GM23338 (cell line): ENCODE measurements at regions not wholly inside any gene's neighbourhood (a gene's known extent, or its start where the extent isn't known, plus 50 kb on each side); places are given as distances from the start of the nearest gene placed in this dataset.

ENCODE experiments used
- ATAC-seq: fragments of 200-7000 bp; cut with Tn5 transposase; 3 replicates; pipeline ENCODE4 v1.9.1; 2020
- DNase-seq: peaks from one replicate; pipeline ENCODE4 v3.0.0-alpha.2; 2015; ENCODE audit warnings: low spot score
- H2AFZ ChIP-seq: fragments of 200-600 bp; sonication (generic); 2 replicates; pipeline ENCODE4 v1.8.0; 2016; ENCODE audit warnings: antibody characterized with exemption, mild to moderate bottlenecking, moderate library complexity
- H3F3A ChIP-seq: fragments of 200-600 bp; sonication (generic); replicated peaks from 2 replicates; pipeline ENCODE4 v1.8.0; 2017; ENCODE audit warnings: antibody characterized with exemption, mixed run types, low read depth
- H3K27ac ChIP-seq: fragments of 200-600 bp; sonication (generic); 2 replicates; pipeline ENCODE4 v1.6.1; 2016; ENCODE audit warnings: low read depth
- H3K27me3 ChIP-seq: fragments of 200-600 bp; sonication (generic); 2 replicates; pipeline ENCODE4 v1.8.0; 2016; ENCODE audit warnings: mild to moderate bottlenecking, mixed run types, moderate library complexity; ENCODE audit not compliant: insufficient read depth
- H3K36me3 ChIP-seq: fragments of 200-600 bp; sonication (generic); 2 replicates; pipeline ENCODE4 v1.8.0; 2016; ENCODE audit warnings: mild to moderate bottlenecking; ENCODE audit not compliant: insufficient read depth
- H3K4me1 ChIP-seq: fragments of 200-600 bp; sonication (generic); 2 replicates; pipeline ENCODE4 v1.8.0; 2016; ENCODE audit warnings: mild to moderate bottlenecking, moderate library complexity; ENCODE audit not compliant: insufficient read depth
- H3K4me2 ChIP-seq: fragments of 200-600 bp; sonication (generic); 2 replicates; pipeline ENCODE4 v1.7.1; 2017; ENCODE audit warnings: mixed run types
- H3K4me3 ChIP-seq: fragments of 200-600 bp; sonication (generic); 2 replicates; pipeline ENCODE4 v1.6.1; 2016; ENCODE audit warnings: mixed run types
- H3K79me2 ChIP-seq: fragments of 200-600 bp; sonication (generic); replicated peaks from 2 replicates; pipeline ENCODE4 v1.8.0; 2017; ENCODE audit warnings: mild to moderate bottlenecking; ENCODE audit not compliant: insufficient read depth
- H3K9me2 ChIP-seq: fragments of 200-600 bp; sonication (generic); 2 replicates; pipeline ENCODE4 v1.8.0; 2017; ENCODE audit not compliant: insufficient read depth
- H4K20me1 ChIP-seq: fragments of 200-600 bp; sonication (generic); replicated peaks from 2 replicates; pipeline ENCODE4 v1.8.0; 2017; ENCODE audit warnings: mild to moderate bottlenecking; ENCODE audit not compliant: insufficient read depth
- H3K27ac Mint-ChIP-seq: 2 replicates; pipeline ENCODE4 v1.8.0; 2020; ENCODE audit warnings: inconsistent platforms, mild to moderate bottlenecking, moderate library complexity, mixed read lengths
- H3K27me3 Mint-ChIP-seq: 3 replicates; pipeline ENCODE4 v1.8.0; 2022; ENCODE audit warnings: low read depth, mild to moderate bottlenecking, moderate library complexity, mixed read lengths, inconsistent platforms; ENCODE audit not compliant: insufficient read depth, poor library complexity
- H3K36me3 Mint-ChIP-seq: 3 replicates; pipeline ENCODE4 v1.8.0; 2021; ENCODE audit warnings: low read depth, mild to moderate bottlenecking, inconsistent platforms, moderate library complexity, mixed read lengths
- H3K4me1 Mint-ChIP-seq: 3 replicates; pipeline ENCODE4 v1.8.0; 2020; ENCODE audit warnings: mild to moderate bottlenecking, inconsistent platforms, mixed read lengths
- H3K4me3 Mint-ChIP-seq: 3 replicates; pipeline ENCODE4 v1.8.0; 2021; ENCODE audit warnings: moderate library complexity, mild to moderate bottlenecking, inconsistent platforms, mixed read lengths
- H3K9me3 Mint-ChIP-seq: 3 replicates; pipeline ENCODE4 v1.8.0; 2020; ENCODE audit warnings: moderate library complexity, mild to moderate bottlenecking, inconsistent platforms, mixed read lengths
- CREB1 ChIP-seq: fragments of 250-450 bp; sonication (Bioruptor Pico); IDR thresholded peaks from 2 replicates; pipeline ENCODE4 v1.5.0; 2020; ENCODE audit warnings: low read depth, mild to moderate bottlenecking, moderate library complexity
- EZH2 ChIP-seq: fragments of 200-600 bp; sonication (generic); IDR thresholded peaks from one replicate; pipeline ENCODE4 v1.8.0; 2017; ENCODE audit warnings: antibody characterized with exemption, mild to moderate bottlenecking, low read depth; ENCODE audit not compliant: unreplicated experiment
- JUNB ChIP-seq: IDR thresholded peaks from one replicate; pipeline ENCODE4 v1.6.1; 2016; ENCODE audit warnings: antibody characterized with exemption; ENCODE audit not compliant: unreplicated experiment
- NANOG ChIP-seq: IDR thresholded peaks from 2 replicates; pipeline ENCODE4 v1.6.1; 2016; ENCODE audit warnings: antibody characterized with exemption, borderline replicate concordance
- POLR2AphosphoS5 ChIP-seq: IDR thresholded peaks from 2 replicates; pipeline ENCODE4 v1.6.1; 2016; ENCODE audit warnings: antibody characterized with exemption, low read depth
- STAT1 ChIP-seq: IDR thresholded peaks from one replicate; pipeline ENCODE4 v1.6.1; 2016; ENCODE audit warnings: antibody characterized with exemption; ENCODE audit not compliant: unreplicated experiment
- ZNF114 ChIP-seq: fragments of 250-450 bp; sonication (Bioruptor Pico); IDR thresholded peaks from 2 replicates; pipeline ENCODE4 v1.5.0; 2020; ENCODE audit warnings: mild to moderate bottlenecking, moderate library complexity
- TF ChIP-seq, protein P1 (sequence below): IDR thresholded peaks from 2 replicates; pipeline ENCODE4 v1.6.1; 2016; ENCODE audit warnings: antibody characterized with exemption
- TF ChIP-seq, protein P2 (sequence below), 2 experiments: fragments of 200-600 bp in 1 of 2; sonication (generic) in 1 of 2; conservative IDR thresholded peaks; 2 replicates each; pipeline versions ENCODE4 v1.5.1 to v1.6.1; 2016 to 2017; ENCODE audit warnings: antibody characterized with exemption in 2 of 2, low read depth in 2 of 2, mild to moderate bottlenecking in 2 of 2, moderate library complexity in 1 of 2
- TF ChIP-seq, protein P3 (sequence below): IDR thresholded peaks from one replicate; pipeline ENCODE4 v1.6.1; 2018; ENCODE audit warnings: antibody characterized with exemption; ENCODE audit not compliant: unreplicated experiment

DNA sequence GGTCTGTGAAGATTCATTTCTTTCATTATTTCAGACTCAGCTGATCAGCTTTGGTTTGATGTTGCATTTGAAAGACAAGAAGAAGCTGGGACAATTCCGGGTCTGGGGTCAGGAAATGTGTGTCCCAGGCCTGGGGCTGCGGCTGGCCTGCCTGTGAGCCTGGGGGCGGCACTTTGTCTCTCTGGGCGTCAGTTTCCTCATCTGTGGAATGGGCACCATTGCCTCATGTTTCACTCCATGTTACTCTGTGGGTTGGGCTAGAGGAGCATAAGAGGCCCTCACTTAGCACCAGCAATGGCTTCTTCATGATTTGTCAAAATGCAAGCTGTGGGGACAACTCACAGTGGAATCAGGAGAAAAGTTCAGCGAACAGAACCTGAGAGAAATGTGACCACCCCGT, 570.1 kb downstream of the VRK1 start (continued):
- TF ChIP-seq, protein P1, sequence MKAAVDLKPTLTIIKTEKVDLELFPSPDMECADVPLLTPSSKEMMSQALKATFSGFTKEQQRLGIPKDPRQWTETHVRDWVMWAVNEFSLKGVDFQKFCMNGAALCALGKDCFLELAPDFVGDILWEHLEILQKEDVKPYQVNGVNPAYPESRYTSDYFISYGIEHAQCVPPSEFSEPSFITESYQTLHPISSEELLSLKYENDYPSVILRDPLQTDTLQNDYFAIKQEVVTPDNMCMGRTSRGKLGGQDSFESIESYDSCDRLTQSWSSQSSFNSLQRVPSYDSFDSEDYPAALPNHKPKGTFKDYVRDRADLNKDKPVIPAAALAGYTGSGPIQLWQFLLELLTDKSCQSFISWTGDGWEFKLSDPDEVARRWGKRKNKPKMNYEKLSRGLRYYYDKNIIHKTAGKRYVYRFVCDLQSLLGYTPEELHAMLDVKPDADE = no peak
- TF ChIP-seq POLR2AphosphoS5 = no peak
- TF ChIP-seq, protein P2, sequence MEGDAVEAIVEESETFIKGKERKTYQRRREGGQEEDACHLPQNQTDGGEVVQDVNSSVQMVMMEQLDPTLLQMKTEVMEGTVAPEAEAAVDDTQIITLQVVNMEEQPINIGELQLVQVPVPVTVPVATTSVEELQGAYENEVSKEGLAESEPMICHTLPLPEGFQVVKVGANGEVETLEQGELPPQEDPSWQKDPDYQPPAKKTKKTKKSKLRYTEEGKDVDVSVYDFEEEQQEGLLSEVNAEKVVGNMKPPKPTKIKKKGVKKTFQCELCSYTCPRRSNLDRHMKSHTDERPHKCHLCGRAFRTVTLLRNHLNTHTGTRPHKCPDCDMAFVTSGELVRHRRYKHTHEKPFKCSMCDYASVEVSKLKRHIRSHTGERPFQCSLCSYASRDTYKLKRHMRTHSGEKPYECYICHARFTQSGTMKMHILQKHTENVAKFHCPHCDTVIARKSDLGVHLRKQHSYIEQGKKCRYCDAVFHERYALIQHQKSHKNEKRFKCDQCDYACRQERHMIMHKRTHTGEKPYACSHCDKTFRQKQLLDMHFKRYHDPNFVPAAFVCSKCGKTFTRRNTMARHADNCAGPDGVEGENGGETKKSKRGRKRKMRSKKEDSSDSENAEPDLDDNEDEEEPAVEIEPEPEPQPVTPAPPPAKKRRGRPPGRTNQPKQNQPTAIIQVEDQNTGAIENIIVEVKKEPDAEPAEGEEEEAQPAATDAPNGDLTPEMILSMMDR (conservative IDR thresholded peaks at IDR 0.05; ENCODE audit: low read depth in 2 of 2) = no peak
- no peak for TF ChIP-seq JUNB
- no peak for TF ChIP-seq EZH2
- no peak for TF ChIP-seq CREB1 (CRISPR knock-in tag)
- no peak for TF ChIP-seq NANOG
- TF ChIP-seq STAT1 = no peak
- no peak for TF ChIP-seq ZNF114 (CRISPR knock-in tag)

- Histone ChIP-seq H2AFZ (no peak overlapping the region), H3K27ac (no peak overlapping the region), H3K4me1 (peaks cover 14% of the 10 kb centered on the region), H4K20me1 (no peaks in the 10 kb centered on the region), H3K9me2 (peaks cover 1% of the 10 kb centered on the region; the same call in 1 of the 2 replicates), H3K36me3 (no peaks in the 10 kb centered on the region), H3K27me3 (no peaks in the 10 kb centered on the region), H3F3A (no peaks in the 10 kb centered on the region), H3K4me2 (no peak overlapping the region), H3K79me2 (no peaks in the 10 kb centered on the region), H3K4me3 (no peak overlapping the region)
- H3K9me3 Mint-ChIP-seq = no peaks in the 10 kb centered on the region
- H3K4me3 Mint-ChIP-seq = no peak overlapping the region
- no peak overlapping the region for H3K27ac Mint-ChIP-seq
- H3K27me3 Mint-ChIP-seq = peaks cover 2% of the 10 kb centered on the region
- peaks cover 22% of the 10 kb centered on the region for H3K4me1 Mint-ChIP-seq
- no peak for ATAC-seq
- H3K36me3 Mint-ChIP-seq = no peaks in the 10 kb centered on the region
- DNase-seq = no peak
- TF ChIP-seq, protein P3, sequence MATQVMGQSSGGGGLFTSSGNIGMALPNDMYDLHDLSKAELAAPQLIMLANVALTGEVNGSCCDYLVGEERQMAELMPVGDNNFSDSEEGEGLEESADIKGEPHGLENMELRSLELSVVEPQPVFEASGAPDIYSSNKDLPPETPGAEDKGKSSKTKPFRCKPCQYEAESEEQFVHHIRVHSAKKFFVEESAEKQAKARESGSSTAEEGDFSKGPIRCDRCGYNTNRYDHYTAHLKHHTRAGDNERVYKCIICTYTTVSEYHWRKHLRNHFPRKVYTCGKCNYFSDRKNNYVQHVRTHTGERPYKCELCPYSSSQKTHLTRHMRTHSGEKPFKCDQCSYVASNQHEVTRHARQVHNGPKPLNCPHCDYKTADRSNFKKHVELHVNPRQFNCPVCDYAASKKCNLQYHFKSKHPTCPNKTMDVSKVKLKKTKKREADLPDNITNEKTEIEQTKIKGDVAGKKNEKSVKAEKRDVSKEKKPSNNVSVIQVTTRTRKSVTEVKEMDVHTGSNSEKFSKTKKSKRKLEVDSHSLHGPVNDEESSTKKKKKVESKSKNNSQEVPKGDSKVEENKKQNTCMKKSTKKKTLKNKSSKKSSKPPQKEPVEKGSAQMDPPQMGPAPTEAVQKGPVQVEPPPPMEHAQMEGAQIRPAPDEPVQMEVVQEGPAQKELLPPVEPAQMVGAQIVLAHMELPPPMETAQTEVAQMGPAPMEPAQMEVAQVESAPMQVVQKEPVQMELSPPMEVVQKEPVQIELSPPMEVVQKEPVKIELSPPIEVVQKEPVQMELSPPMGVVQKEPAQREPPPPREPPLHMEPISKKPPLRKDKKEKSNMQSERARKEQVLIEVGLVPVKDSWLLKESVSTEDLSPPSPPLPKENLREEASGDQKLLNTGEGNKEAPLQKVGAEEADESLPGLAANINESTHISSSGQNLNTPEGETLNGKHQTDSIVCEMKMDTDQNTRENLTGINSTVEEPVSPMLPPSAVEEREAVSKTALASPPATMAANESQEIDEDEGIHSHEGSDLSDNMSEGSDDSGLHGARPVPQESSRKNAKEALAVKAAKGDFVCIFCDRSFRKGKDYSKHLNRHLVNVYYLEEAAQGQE = no peak
- TF ChIP-seq, protein P1 = no peak
- TF ChIP-seq EZH2 = no peak
These were observed 570.9 kb downstream of the VRK1 start for GRCh38 chr14:97368049-97368448.
